IMR-90 (cell line): ENCODE measurements at regions not wholly inside any gene's neighbourhood (a gene's known extent, or its start where the extent isn't known, plus 50 kb on each side); places are given as distances from the start of the nearest gene placed in this dataset.

Source experiments
- BHLHE40 ChIP-seq: fragments of 150-350 bp; IDR thresholded peaks from 2 replicates; pipeline ENCODE4 v1.6.1; 2016; ENCODE audit warnings: mild to moderate bottlenecking, low read depth, low read length
- CEBPB ChIP-seq: IDR thresholded peaks from 2 replicates; pipeline ENCODE4 v1.6.1; 2012; ENCODE audit warnings: low read depth, low read length, improper control_type of control experiment
- FOS ChIP-seq: fragments of 150-350 bp; IDR thresholded peaks from 2 replicates; pipeline ENCODE4 v1.6.1; 2016; ENCODE audit warnings: low read depth, low read length
- MAFK ChIP-seq: IDR thresholded peaks from 2 replicates; pipeline ENCODE4 v1.6.1; 2012; ENCODE audit warnings: low read depth, low read length, improper control_type of control experiment
- POLR2A ChIP-seq: IDR thresholded peaks from 2 replicates; pipeline ENCODE4 v1.6.1; 2012; ENCODE audit warnings: mild to moderate bottlenecking, low read depth, low read length
- RAD21 ChIP-seq: IDR thresholded peaks from 2 replicates; pipeline ENCODE4 v1.6.1; 2012; ENCODE audit warnings: low read length, improper control_type of control experiment
- RCOR1 ChIP-seq: IDR thresholded peaks from 2 replicates; pipeline ENCODE4 v1.6.1; 2012; ENCODE audit warnings: mild to moderate bottlenecking, low read length, improper control_type of control experiment; ENCODE audit not compliant: insufficient replicate concordance
- RFX5 ChIP-seq: IDR thresholded peaks from 2 replicates; pipeline ENCODE4 v1.8.0; 2012; ENCODE audit warnings: low read depth, mild to moderate bottlenecking, low read length, moderate library complexity
- SMC3 ChIP-seq: fragments of 150-350 bp; IDR thresholded peaks from 2 replicates; pipeline ENCODE4 v1.6.1; 2016; ENCODE audit warnings: low read depth, mild to moderate bottlenecking, antibody characterized with exemption, low read length, moderate library complexity
- TF ChIP-seq, protein P1 (sequence below): conservative IDR thresholded peaks from 2 replicates; pipeline ENCODE4 v1.5.1; 2012; ENCODE audit warnings: mild to moderate bottlenecking, low read depth, low read length, improper control_type of control experiment
- TF ChIP-seq, protein P2 (sequence below): fragments of 150-350 bp; IDR thresholded peaks from 2 replicates; pipeline ENCODE4 v1.6.1; 2017; ENCODE audit warnings: mild to moderate bottlenecking, antibody characterized with exemption, low read length, low read depth

DNA sequence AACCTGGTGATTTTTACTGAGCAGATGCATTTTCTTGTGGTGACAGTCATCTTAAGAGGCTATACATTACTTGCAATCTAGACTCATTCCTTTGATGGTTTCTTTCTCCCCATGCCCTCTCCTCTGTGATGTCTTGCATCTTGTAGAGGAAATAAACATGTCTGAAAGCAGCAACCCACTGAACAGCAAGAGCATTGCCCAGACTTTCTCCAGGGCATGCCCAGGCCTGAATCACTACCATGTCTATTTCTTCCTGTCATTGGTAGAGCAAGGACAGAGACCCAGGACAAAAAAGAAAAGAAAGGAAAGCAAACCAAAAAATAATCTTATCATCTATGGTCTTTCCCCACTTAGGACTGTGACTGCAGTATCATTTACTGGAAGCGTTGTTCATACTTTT lies 326.1 kb downstream of the HNRNPD start:
- TF ChIP-seq, protein P1, sequence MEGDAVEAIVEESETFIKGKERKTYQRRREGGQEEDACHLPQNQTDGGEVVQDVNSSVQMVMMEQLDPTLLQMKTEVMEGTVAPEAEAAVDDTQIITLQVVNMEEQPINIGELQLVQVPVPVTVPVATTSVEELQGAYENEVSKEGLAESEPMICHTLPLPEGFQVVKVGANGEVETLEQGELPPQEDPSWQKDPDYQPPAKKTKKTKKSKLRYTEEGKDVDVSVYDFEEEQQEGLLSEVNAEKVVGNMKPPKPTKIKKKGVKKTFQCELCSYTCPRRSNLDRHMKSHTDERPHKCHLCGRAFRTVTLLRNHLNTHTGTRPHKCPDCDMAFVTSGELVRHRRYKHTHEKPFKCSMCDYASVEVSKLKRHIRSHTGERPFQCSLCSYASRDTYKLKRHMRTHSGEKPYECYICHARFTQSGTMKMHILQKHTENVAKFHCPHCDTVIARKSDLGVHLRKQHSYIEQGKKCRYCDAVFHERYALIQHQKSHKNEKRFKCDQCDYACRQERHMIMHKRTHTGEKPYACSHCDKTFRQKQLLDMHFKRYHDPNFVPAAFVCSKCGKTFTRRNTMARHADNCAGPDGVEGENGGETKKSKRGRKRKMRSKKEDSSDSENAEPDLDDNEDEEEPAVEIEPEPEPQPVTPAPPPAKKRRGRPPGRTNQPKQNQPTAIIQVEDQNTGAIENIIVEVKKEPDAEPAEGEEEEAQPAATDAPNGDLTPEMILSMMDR, result no peak
- no peak for TF ChIP-seq FOS
- TF ChIP-seq RAD21, result no peak
- TF ChIP-seq SMC3, result no peak
- TF ChIP-seq, protein P2, sequence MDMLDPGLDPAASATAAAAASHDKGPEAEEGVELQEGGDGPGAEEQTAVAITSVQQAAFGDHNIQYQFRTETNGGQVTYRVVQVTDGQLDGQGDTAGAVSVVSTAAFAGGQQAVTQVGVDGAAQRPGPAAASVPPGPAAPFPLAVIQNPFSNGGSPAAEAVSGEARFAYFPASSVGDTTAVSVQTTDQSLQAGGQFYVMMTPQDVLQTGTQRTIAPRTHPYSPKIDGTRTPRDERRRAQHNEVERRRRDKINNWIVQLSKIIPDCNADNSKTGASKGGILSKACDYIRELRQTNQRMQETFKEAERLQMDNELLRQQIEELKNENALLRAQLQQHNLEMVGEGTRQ, result no peak
- TF ChIP-seq RFX5, result no peak
- no peak for TF ChIP-seq POLR2A
- TF ChIP-seq RCOR1, result no peak
- TF ChIP-seq MAFK, result no peak
- no peak for TF ChIP-seq CEBPB
- no peak for TF ChIP-seq BHLHE40
